Ishikawa (cell line): ENCODE measurements at regions not wholly inside any gene's neighbourhood (a gene's known extent, or its start where the extent isn't known, plus 50 kb on each side); places are given as distances from the start of the nearest gene placed in this dataset.

ENCODE experiments used
- CEBPB ChIP-seq: IDR thresholded peaks from 2 replicates; pipeline ENCODE4 v1.6.1; 2012
- EP300 ChIP-seq: IDR thresholded peaks from 2 replicates; pipeline ENCODE4 v1.6.1; 2012; ENCODE audit warnings: borderline replicate concordance
- MAX ChIP-seq: IDR thresholded peaks from 2 replicates; pipeline ENCODE4 v1.6.1; 2012
- NFIC ChIP-seq: IDR thresholded peaks from 2 replicates; pipeline ENCODE4 v1.6.1; 2012
- RAD21 ChIP-seq: IDR thresholded peaks from 2 replicates; pipeline ENCODE4 v1.6.1; 2012; ENCODE audit warnings: low read depth
- TEAD4 ChIP-seq: IDR thresholded peaks from 2 replicates; pipeline ENCODE4 v1.6.1; 2012
- TF ChIP-seq, protein P1 (sequence below): IDR thresholded peaks from 2 replicates; pipeline ENCODE4 v1.6.1; 2012

- TF ChIP-seq EP300: no peak
- TF ChIP-seq MAX: no peak
- TF ChIP-seq RAD21: no peak
- TF ChIP-seq, protein P1, sequence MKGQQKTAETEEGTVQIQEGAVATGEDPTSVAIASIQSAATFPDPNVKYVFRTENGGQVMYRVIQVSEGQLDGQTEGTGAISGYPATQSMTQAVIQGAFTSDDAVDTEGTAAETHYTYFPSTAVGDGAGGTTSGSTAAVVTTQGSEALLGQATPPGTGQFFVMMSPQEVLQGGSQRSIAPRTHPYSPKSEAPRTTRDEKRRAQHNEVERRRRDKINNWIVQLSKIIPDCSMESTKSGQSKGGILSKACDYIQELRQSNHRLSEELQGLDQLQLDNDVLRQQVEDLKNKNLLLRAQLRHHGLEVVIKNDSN: no peak
- no peak for TF ChIP-seq CEBPB
- TF ChIP-seq TEAD4: no peak
- no peak for TF ChIP-seq NFIC
Measured at GRCh38 chrX:79089896-79090584, 54.4 kb upstream of the GPR174 start.
